Suprapubic skin (tissue), 3 donors: ENCODE measurements at regions not wholly inside any gene's neighbourhood (a gene's known extent, or its start where the extent isn't known, plus 50 kb on each side); places are given as distances from the start of the nearest gene placed in this dataset.

Experiments
- POLR2A ChIP-seq, 2 donors: fragments of 450-650 bp; IDR thresholded peaks; one replicate each; pipeline ENCODE4 v1.6.1; 2017; ENCODE audit warnings: antibody characterized with exemption in 2 of 2, mild to moderate bottlenecking in 2 of 2, moderate library complexity in 2 of 2
- TF ChIP-seq, protein P1 (sequence below), 2 donors: fragments of 200-600 bp in 1 of 2; fragments of 450-650 bp in 1 of 2; sonication (generic) in 1 of 2; IDR thresholded peaks; one replicate each; pipeline ENCODE4 v1.5.1; 2016 to 2019; ENCODE audit warnings: antibody characterized with exemption in 2 of 2, mild to moderate bottlenecking in 1 of 2, moderate library complexity in 1 of 2

DNA sequence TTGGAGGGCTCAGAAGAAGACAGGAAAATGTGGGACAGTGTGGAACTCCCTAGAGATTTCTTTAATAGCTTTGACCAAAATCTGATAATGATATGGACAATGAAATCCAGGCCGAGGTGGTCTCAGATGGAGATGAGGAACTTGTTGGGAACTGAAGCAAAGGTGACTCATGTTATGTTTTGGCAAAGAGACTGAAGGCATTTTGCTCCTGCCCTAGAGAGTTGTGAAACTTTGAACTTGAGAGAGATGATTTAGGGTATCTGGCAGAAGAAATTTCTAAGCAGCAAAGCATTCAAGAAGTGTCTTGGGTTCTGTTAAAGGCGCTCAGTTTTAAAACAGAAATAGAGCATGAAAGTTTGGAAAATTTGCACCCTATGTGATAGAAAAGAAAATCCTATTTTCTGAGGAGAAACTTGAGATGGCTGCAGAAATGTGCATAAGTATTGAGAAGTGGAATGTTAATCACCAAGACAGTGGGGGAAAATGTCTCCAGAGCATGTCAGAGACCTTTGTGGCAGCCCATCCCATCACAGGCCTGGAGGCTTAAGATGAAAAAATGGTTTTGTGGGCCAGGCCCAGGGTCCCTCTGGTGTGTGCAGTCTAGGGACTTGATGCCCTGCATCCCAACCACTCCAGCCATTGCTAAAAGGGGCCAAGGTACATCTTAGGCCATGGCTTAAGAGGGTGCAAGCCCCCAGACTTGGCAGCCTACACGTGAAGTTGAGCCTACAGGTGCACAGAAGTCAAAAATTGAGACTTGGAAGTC lies 463.7 kb upstream of the TLE4 start:
- TF ChIP-seq, protein P1, sequence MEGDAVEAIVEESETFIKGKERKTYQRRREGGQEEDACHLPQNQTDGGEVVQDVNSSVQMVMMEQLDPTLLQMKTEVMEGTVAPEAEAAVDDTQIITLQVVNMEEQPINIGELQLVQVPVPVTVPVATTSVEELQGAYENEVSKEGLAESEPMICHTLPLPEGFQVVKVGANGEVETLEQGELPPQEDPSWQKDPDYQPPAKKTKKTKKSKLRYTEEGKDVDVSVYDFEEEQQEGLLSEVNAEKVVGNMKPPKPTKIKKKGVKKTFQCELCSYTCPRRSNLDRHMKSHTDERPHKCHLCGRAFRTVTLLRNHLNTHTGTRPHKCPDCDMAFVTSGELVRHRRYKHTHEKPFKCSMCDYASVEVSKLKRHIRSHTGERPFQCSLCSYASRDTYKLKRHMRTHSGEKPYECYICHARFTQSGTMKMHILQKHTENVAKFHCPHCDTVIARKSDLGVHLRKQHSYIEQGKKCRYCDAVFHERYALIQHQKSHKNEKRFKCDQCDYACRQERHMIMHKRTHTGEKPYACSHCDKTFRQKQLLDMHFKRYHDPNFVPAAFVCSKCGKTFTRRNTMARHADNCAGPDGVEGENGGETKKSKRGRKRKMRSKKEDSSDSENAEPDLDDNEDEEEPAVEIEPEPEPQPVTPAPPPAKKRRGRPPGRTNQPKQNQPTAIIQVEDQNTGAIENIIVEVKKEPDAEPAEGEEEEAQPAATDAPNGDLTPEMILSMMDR (IDR thresholded peaks at IDR 0.05): no peak
- TF ChIP-seq POLR2A (IDR thresholded peaks at IDR 0.05): no peak
